HG03460 (cell line): ENCODE measurements at regions not wholly inside any gene's neighbourhood (a gene's known extent, or its start where the extent isn't known, plus 50 kb on each side); places are given as distances from the start of the nearest gene placed in this dataset.
"Not testable (repeated sequence)": the region's sequence is repeated elsewhere in the genome, so short reads cannot be mapped to it uniquely, and the experiment has no call there.

ENCODE experiments used
- ATAC-seq: cut with Tn5 transposase; IDR thresholded peaks from one replicate; pipeline ENCODE4 v1.9.1; 2021; ENCODE audit not compliant: unreplicated experiment

GRCh38 chr13:79190932-79191331 is 215.1 kb downstream of the RBM26 start:
- ATAC-seq, result peak; percentile 22

DNA sequence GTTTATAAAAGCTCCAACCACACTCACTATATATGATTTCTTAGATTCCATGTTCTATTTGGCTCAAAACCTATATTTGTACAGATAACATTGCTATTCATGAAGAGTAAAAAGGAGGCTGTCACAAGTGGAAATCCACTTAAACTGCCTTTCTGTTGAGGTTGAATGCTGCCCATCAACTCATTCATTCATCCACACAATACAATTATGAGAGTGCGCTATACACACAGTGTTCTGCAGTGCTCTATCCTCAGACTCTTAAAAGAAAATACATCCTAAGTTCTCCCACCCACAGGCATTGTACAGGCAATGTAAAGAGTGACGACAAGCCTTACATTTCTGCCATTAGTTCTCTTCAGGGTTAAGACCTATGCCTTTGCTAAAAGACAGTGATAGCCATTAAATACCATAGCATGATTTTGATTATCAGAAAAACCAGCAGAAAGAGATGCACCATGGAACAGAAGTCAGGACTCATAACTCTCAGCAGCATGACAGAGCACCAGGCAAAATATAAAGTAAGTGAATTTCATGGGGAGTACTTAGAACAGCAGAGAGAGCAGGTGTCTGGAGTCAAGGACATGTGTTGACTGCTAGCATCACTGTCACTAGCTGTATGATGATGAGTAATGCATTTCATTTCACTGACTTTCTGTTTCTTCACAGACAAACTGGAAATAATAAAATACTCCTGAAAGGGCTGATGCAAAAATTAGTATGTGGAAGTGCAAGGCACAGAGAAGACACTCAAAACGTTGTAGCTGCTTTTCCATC is 218.0 kb downstream of the RBM26 start:
- no peak for ATAC-seq

- ATAC-seq, result no peak
Measured at GRCh38 chr13:79185580-79185979, 220.5 kb downstream of the RBM26 start.

DNA sequence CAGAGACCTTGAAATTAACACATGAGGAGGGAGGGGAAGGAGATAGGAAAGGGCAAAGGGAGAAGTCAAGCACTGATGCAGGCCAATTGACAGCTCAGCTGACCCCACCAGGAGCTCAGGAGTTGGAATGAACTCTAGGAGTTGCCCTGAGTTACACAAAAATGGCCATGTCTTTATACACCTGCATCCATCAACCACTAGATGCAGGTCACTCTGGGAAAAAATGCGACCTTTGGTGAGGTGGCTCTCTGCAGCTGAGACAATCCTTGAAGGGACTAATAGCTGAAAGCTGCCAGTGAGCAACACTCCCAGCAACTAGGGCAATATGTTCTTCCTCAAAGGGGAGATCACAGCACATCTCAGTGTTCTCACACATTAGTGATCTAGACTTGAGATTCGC is 222.8 kb downstream of the RBM26 start:
- no peak for ATAC-seq

DNA sequence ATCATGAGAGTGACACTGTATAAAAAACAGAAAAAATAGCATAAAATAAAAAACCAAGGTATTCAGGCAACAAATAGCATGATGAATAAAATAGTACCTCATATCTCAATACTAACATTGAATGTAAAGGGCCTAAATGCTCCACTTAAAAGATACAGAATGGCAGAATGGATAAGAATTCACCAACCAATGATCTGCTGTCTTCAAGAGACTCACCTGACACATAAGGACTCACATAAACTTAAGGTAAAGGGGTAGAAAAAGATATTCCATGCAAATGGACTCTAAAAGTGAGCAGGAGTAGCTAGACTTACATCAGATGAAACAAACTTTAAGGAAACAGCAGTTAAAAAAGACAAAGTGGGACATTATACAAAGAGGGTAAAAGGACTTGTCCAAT is 232.4 kb downstream of the RBM26 start:
- not testable (repeated sequence) for ATAC-seq

GRCh38 chr13:79172924-79173323 is 233.1 kb downstream of the RBM26 start:
- not testable (repeated sequence) for ATAC-seq

- no peak for ATAC-seq
Measured at GRCh38 chr13:79171141-79172061, 234.7 kb downstream of the RBM26 start.

DNA sequence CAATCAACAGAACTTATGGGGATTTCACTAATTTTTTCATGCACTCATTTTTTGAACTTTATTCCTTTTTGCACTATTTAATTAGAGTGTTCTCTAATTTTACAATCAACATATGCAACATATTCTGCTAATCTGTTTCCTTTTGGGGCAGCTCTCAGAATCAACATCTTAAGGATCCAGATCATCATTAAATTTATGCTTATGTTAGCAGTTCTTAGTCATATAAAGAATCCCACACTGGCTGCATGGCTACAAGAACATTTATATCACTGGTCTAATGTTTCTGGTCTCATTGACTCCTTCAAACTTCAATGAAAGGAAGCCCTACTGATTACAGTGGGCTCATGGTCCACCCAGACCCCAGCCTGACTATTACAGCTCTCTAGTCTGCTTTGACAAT is 245.2 kb downstream of the RBM26 start:
- ATAC-seq, result no peak

- no peak for ATAC-seq
Measured at GRCh38 chr13:79155883-79156282, 250.2 kb downstream of the RBM26 start.

GRCh38 chr13:79149210-79149609 is 256.8 kb downstream of the RBM26 start:
- ATAC-seq, result no peak

DNA sequence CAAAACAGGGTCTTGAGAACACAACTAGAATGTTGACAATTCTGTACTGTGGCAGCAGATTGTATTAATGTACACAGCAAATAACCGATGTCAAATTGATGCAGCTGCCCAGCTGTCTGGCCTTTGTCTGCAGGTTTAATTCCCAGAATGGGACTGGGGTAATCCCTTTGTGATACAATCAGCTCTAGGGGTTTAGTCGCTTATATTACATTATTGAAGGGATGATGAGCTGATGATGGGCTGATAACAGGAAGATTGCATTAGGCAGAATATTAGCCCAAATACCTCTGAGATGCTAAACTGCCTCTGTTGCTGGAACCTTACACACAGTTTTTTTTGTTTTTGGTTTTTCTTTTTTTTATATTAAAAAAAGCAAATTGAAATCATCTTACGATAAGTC is 265.0 kb downstream of the RBM26 start:
- no peak for ATAC-seq

DNA sequence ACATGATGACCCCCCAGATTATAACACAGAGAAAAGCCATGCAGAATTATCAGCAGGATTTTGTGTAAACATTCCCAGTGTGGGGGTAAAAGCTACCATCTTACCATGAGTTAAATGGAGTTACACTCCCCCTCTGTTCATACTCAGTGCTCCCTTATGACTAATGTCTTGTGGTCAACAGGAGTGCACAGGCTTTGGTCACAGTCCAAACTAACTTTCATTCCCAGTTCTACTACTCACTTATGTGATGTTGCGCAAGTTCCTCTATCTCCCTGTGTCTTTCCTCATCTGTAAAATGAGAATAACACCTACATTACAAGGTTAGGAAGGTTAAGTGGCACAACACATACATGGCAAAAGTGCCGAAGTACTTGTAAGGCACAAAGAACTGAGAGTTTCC is 277.9 kb downstream of the RBM26 start:
- no peak for ATAC-seq

GRCh38 chr13:79126706-79127105 is 279.3 kb downstream of the RBM26 start:
- ATAC-seq, result no peak

GRCh38 chr13:79124183-79124582 is 281.9 kb downstream of the RBM26 start:
- ATAC-seq, result no peak

DNA sequence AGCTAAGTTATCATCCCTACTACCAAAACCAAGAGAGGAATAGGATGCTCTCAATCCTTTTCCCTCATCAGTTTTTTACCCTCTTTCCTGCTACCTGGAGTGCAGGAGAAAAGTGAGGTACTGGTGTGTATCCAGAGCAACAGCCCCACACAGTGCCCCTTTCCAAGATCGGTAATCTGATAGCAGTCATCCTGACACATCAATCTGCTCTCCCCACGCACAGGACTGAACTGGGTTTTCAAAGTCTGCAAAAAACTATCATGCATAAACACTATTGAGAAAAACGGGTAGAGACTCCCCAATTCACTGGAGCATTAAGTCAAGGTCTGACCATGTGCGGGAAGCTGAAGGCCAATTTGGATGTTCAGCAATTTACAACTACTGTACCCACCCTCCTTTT is 284.8 kb downstream of the RBM26 start:
- ATAC-seq, result no peak

DNA sequence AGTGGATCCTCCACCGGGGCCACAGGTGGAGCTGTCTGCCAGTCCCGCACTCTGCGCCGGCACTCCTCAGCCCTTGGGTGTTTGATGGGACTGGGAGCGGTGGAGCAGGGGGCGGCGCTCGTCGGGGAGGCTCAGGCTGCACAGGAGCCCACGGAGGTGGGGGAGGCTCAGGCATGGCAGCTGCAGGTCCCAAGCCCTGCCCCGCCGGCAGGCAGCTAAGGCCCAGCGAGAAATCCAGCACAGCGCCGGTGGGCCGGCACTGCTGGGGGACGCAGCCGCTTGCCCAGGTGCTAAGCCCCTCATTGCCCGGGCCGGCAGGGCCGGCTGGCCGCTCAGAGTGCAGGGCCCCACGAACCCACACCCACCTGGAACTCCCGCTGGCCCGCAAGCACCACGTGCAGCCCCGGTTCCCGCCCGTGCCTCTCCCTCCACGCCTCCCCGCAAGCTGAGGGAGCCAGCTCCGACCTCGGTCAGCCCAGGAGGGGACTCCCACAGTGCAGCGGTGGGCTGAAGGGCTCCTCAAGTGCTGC is 286.4 kb downstream of the RBM26 start:
- no peak for ATAC-seq

GRCh38 chr13:79112016-79112415 is 294.0 kb downstream of the RBM26 start:
- no peak for ATAC-seq

GRCh38 chr13:79108914-79109643 is 297.0 kb downstream of the RBM26 start:
- ATAC-seq, result no peak

DNA sequence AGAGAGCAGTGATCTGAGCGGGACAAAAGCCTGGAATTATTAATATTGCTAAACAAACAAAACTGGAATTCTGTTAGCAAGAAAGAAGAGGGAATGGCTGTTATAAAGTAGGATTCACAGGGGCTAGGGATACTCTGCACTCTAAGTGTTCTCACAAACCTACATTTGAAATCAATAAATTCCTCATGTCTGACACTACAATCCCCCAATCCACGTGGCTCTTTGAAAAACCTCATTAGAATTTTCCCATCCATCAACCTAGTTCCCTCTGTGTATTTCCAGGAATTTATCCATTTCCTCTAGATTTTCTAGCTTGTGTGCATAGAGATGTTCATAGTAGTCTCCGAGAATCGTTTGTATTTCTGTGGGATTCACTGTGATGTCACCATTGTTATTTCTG is 307.5 kb downstream of the RBM26 start:
- ATAC-seq, result no peak

DNA sequence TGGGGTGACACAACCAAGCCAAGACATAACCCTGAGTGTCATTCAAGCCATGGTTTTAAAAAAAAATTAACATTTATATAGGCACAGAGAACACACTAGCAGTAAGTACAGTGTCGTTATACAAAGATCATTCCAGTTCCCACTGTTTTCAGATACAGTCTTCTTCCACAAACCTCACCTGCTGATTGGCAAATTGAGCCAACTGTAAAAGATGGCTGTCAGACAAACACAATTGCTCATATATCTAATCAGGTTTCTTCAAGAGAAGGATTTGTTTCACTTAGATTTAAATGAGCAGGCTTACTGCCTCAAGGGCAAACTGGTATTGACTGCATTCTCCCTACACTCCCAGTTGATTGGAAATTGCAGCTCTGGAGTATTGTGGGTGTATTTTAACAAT is 308.9 kb downstream of the RBM26 start:
- no peak for ATAC-seq

GRCh38 chr13:79096099-79096498 is 310.0 kb downstream of the RBM26 start:
- ATAC-seq, result no peak
